ENCODE measurements at regions not wholly inside any gene's neighbourhood (a gene's known extent, or its start where the extent isn't known, plus 50 kb on each side); places are given as distances from the start of the nearest gene placed in this dataset.

GRCh38 chr6:79864421-79864820, 82.9 kb downstream of the ELOVL4 start:
- no peak for DNase-seq

DNA sequence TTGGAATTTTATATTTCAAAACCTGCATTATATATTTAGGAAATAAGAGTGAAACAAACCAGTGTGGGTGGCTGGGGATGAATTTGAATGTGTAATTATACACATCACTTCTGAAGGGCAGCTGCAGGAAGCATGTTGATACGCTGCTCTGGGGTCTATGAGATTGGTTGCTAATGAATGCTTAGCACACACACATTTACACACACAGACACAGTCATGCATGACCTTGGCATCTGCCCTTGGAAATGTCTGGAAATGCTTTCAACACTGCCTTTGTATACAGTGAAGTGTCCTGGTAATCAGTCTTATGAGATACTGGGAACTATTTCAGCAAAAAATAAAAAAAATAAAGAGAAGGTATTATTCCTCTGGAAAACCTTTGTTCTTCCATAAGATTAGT, 83.4 kb downstream of the ELOVL4 start:
- peak in 1 of 2 experiments; percentile 17 for DNase-seq

DNA sequence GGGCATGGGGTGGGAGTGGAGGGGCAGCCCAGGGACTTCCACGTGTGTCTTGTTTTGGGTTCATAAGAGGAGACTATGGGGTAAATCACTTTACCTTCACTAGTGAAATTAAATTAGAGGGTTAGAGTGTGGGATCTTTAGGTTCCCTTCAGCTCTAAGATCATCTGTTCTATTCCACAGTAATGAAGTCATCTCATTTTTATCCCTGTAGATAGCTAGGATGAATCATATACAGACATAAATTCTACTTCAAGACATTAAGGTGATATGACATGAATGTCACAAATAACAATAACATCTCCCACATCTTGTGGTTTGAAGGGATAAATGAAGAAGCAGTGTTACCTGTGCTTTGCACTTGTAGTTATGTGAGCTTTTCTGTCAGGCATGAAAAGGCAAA, 83.8 kb downstream of the ELOVL4 start:
- DNase-seq: no peak

GRCh38 chr6:79862711-79863110, 84.6 kb downstream of the ELOVL4 start:
- no peak for DNase-seq

DNA sequence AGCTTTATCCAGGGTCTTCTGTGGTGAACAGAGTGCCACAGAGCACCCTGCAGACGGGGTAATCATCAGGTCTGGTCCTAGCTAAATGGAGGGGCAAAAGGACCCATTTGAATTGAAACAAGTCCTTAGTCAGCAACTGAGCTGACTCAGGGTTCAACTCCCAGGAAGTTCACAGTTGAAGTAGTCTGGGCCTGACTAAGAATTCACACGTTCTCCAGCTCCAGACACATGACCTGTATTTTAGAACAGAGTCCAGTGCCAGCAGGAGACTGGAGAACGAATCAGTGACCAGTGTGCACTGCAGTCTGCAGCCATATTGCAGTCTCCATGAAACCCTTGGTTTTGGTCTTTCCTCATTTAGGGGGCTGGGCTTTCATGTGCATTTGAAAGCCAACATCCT, 85.2 kb downstream of the ELOVL4 start:
- DNase-seq: no peak

- DNase-seq: no peak
Measured at GRCh38 chr6:79861023-79861422, 86.3 kb downstream of the ELOVL4 start.

- DNase-seq: no peak
Measured at GRCh38 chr6:79847426-79847825, 99.9 kb downstream of the ELOVL4 start.

- no peak for DNase-seq
Measured at GRCh38 chr6:79842376-79843040, 104.8 kb downstream of the ELOVL4 start.

DNA sequence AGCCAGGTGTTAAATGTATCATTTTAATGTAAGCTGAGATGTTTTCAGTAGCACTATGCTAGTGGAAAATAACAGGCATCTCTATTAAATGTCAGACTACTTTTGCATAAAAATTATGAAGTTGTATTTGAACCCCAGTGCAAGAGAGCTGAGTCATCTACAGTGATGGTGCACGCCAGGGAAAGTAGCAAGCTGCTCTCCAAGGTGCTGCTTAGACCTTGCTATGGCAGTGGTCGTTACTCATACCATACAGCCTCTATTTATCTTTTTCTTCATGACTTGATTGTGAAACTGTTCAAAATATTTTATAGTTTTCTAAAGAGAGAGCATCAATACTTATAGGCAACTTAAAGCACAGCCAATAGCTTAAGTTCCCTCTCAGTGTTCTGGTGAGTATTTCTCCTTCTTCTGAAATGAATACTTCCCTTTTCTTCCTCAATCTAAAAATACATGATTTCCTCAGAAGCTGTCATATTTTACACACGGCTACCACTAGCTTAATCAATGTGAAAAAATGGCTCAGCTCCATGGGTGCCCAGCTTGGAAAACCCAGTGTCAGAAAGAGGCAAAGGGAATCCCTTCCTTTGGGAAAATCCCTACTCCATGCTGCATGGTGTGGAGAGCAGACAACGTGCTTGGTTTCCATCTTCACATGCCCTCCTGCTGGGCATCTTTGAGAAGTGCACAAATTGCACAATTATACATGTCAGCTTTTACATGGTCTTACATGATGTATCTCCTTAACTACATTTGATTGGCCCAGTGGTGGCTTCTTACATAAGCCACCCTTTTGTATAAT, 105.6 kb downstream of the ELOVL4 start:
- no peak for DNase-seq

DNA sequence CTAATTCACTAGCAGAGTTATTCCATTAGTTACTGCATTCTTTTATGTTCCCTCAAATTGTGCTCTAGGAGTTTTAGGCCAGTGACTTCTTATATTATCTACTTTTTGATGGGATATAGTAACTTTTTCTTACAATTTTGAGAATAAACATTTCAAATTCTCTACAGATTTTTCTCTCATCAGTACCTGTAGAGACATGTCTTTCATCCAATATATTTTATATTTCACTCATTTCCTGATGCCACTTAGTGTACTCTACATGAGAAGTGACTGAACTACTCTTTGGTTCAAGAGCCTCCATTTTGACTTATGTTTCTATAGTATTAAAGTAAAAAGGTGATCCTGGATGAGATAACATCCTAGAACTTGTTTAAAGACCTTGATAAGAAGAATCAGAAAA, 108.5 kb downstream of the ELOVL4 start:
- DNase-seq: no peak

GRCh38 chr6:79833964-79834284, 113.4 kb downstream of the ELOVL4 start:
- DNase-seq: peak in 1 of 2 experiments; percentile 70

DNA sequence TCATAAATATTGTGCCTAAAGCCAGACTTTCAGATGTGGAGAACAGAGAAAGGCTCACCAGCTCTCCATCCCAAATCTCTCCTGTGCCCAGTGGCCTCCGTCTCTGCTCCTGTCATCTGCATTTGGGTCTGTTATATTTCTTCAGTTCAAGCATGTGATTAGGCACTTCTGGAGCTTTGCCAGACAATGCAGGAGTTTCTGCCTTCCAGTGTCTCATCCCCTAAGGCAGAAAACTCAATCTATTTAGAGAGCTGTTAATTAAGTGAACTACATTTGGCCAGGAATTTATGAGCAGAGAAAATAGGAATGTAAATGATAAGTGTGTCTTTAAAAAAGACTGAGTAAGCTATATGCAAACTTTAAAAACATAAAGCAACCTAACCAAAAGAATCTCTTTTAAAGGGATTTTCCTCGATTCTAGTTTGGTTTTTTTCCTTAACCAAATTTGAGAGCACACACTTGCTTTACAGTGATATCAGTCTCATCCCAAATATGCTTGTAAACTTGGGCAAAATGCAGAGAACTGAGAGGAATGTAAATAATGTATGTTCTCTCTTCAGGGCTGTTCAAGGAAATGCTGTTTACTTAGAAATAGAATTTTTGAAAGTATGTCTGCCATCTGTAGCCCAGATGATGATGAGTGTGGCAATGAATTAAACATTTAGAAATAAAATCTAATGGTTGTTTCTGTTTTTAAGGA, 113.9 kb downstream of the ELOVL4 start:
- peak; percentile 59 to 82 for DNase-seq

GRCh38 chr6:79832723-79833122, 114.6 kb downstream of the ELOVL4 start:
- DNase-seq: no peak

DNA sequence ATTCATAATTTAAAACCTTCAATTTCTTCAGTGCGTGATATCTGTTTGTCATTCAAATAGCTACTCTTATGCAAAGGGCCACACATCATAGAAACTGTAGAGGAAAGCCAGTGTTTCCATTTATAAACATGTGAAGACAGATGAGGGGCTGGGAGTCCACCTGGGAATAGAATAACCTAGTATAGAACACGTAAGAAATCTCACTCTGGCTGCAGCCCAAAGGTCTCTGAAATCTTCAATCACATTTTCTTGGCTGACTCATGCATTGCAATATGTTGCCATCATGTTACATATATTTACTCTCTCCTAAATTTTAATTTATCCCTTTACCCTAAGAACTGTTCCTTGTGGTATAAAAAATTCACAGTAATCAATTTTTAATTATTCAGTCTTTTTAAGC, 123.2 kb downstream of the ELOVL4 start:
- peak in 1 of 2 experiments; percentile 37 for DNase-seq

- DNase-seq: no peak
Measured at GRCh38 chr6:79821859-79822258, 125.5 kb downstream of the ELOVL4 start.

DNA sequence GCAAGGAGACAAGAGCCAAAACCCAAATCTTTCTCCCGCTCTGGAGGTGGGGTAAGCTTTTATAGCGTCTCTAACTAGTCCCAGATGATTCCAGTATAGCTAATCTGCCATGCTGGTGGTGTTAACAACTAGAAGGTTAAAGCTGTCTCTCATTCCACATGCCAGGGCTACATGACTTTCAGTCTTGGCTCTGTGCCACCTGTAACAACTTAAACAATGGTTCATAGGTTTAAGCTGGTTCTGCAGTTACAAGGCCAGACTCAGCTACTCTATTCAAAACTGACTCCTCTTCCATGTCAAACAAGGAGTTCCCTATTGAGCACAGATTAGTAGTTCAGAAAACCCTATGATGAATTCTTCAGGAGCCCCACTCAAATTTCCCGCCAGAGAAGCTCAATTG, 128.9 kb downstream of the ELOVL4 start:
- DNase-seq: peak in 1 of 2 experiments; percentile 3

GRCh38 chr6:79814940-79815339, 132.4 kb downstream of the ELOVL4 start:
- peak in 1 of 2 experiments; percentile 43 for DNase-seq

DNA sequence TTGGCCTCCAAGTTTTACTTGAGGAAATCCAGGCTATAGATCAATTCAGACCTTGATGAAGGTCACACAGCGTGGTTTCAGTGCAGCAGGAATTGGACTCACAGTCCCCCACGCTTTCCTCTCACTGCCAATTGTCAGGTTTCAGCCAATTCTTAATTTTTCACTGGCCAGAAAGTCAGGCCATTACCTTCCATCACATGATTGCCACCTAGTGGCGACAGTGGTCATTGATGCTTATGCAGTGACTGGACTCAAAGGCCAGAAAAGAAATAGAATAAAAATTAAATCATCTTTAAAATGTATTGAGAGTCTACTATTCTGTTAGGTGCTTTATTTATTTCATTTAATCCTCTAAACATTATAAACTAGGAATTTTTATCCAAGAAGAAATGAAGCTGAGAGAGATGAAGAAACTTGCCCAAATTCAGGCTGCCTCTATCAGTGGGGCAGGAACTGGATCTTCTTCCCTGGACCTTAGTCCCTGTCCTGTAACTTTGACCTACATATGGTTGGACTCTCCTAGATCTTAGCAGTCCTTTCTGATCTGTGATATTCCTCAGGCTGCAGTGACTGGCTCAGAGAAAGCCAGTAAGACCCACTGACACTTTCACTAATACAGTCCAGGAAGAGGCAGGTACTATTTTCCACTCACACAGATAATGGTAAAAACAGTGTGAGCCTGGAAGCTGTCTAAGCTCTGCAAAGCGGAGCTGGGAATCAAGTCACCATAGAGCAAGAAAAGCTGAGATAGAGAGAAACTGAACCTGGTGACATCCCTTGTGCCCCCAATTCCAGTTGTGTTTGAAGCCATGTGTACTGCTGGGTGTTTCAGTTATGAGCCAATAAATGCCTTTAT, 133.3 kb downstream of the ELOVL4 start:
- peak; percentile 72 to 74 for DNase-seq

DNA sequence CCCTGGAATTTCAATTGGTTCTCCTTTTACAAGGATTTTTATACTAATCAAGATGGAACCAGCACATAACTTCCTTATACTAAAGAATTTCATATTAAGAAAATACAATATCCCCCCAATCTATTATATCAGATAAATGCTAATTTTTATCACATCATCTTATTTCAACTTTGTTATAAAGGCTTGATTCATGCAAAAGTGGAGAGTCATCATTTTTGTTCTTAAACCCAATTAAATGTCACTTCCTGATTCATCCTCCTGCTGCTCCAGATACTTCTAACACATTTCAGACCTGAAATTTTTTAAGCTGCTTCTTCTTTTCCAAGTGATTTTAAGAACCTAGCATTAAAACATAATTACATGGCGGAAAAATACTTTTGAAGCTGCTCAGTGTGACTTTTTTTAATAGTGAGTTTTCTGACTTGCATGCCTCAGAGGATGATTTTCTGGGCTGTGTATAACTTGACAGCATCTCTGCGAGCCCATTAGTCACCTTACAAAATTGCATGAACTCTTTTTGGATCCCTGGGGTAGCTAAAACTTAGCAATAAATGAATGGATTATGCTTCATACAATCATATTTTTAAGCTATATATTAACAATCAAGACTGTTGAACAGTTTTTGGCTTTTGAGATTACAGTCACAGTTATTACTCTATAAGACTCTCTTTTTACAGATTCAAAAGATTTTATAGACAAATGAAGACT, 134.1 kb downstream of the ELOVL4 start:
- no peak for DNase-seq

- DNase-seq: no peak
Measured at GRCh38 chr6:79812195-79812594, 135.2 kb downstream of the ELOVL4 start.

- DNase-seq: no peak
Measured at GRCh38 chr6:79810871-79811270, 136.5 kb downstream of the ELOVL4 start.

DNA sequence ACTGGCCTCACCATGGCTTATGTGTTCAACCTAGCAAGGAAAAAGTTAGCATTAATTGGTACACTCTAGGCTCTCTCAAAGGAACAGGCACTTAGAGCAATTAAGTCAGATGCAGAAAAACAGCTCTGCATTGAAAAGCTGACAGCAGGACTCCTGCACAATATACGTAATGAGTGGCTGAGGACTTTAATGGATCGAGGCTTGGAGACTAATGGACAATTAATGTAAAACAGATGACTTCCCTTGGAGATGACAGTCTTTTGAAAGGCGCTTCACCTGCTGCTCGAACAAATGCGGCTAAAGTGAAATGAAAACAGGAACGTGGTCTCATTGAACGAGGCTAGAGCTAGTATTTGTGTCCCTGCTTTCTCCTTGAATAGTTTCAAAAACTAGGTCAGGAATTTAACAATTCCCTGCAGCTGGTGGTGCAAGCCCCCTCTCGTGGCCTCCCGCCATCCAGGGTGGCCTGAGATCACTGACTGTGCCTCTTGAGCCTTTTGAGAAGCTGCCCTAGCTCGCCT, 137.1 kb downstream of the ELOVL4 start:
- peak in 1 of 2 experiments; percentile 28 for DNase-seq

Measured in NCI-H446 (cell line).